Lower leg skin (tissue), 4 donors: ENCODE measurements at regions not wholly inside any gene's neighbourhood (a gene's known extent, or its start where the extent isn't known, plus 50 kb on each side); places are given as distances from the start of the nearest gene placed in this dataset.
A peak's percentile ranks its signal among the peaks of the same experiment; 100 is the strongest.

Experiments
- DNase-seq, 2 donors: peaks; one replicate each; pipeline ENCODE4 v3.0.0-alpha.2; 2019; ENCODE audit warnings: low spot score in 2 of 2
- H3K4me3 ChIP-seq: fragments of 200-600 bp; sonication (generic); 2 replicates; pipeline ENCODE4 v1.5.1; 2017; ENCODE audit warnings: mild to moderate bottlenecking, low read depth; ENCODE audit not compliant: poor library complexity, severe bottlenecking
- CTCF ChIP-seq, 3 donors: fragments of 450-650 bp; IDR thresholded peaks; one replicate each; pipeline ENCODE4 v1.5.1; 2016; ENCODE audit warnings: antibody characterized with exemption in 3 of 3, mild to moderate bottlenecking in 3 of 3, moderate library complexity in 2 of 3
- POLR2A ChIP-seq, 2 donors: fragments of 450-650 bp; IDR thresholded peaks; one replicate each; pipeline ENCODE4 v1.6.1; 2016 to 2017; ENCODE audit warnings: antibody characterized with exemption in 2 of 2, mild to moderate bottlenecking in 1 of 2, moderate library complexity in 1 of 2
- WGBS, 2 donors: methylation state at CpG; one replicate each; pipeline ENCODE4 v1.1.5; 2018; 5-methylcytosine and 5-hydroxymethylcytosine counted together
- intact Hi-C: fragments of 100-400 bp; cut with DNase I; formaldehyde crosslinking; loops from one replicate; pipeline ENCODE4 v1.15.0; 2023; ENCODE audit warnings: low total_unique reads

DNA sequence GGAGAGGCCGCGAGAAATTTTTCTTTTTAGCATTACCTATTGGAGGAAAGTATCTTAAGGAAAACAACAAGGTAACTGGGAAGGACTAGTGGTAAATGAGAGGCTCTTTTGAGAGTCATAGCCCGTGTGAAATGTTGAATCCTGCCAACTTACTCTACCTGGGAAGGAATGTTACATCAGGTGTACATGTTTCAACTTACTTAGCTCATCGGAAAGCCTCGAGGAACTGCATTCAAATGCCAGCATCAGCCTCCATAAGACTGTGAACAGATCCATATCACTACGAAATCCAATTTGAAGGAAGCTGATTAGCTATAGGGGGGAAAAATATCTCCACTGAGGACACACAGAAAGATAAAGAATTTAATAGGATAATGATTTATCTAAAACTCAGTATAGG lies 72.3 kb upstream of the PDZRN3 start:
- TF ChIP-seq POLR2A (IDR thresholded peaks at IDR 0.05) (no peak), CTCF (IDR thresholded peaks at IDR 0.05) (no peak)
- intact Hi-C loops, result no loop called here
- no peak for DNase-seq
- H3K4me3 ChIP-seq, result no peak overlapping the region
- WGBS, 2 donors, result 48 to 50% methylated on average over 6 of the region's 6 CpGs

DNA sequence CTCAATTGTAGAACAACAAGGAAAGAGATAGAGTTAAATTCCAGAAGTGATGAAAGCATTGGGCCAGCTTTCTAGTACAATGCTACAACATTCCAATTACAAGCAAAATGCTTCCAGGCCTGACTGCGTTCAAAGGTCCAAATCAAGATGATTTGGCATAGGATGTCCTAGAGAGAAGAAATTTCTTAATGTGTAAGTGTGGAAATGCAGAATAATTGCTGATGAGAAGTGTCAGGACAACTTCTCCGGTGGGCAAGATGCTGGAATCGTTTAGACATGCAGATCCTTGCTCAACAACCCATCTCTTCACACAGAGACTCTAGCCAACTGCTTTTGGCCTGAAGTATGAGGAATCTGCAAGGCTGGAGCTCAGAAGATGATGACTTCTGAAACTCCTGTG lies 71.1 kb upstream of the PDZRN3 start:
- no peak for TF ChIP-seq CTCF (IDR thresholded peaks at IDR 0.05)
- TF ChIP-seq POLR2A (IDR thresholded peaks at IDR 0.05), result no peak
- H3K4me3 ChIP-seq, result no peak overlapping the region
- 40 to 51% methylated on average over 3 of the region's 3 CpGs for WGBS, 2 donors
- peak in 1 of 2 donors; percentile 27 for DNase-seq
- intact Hi-C loops, result no loop called here

DNA sequence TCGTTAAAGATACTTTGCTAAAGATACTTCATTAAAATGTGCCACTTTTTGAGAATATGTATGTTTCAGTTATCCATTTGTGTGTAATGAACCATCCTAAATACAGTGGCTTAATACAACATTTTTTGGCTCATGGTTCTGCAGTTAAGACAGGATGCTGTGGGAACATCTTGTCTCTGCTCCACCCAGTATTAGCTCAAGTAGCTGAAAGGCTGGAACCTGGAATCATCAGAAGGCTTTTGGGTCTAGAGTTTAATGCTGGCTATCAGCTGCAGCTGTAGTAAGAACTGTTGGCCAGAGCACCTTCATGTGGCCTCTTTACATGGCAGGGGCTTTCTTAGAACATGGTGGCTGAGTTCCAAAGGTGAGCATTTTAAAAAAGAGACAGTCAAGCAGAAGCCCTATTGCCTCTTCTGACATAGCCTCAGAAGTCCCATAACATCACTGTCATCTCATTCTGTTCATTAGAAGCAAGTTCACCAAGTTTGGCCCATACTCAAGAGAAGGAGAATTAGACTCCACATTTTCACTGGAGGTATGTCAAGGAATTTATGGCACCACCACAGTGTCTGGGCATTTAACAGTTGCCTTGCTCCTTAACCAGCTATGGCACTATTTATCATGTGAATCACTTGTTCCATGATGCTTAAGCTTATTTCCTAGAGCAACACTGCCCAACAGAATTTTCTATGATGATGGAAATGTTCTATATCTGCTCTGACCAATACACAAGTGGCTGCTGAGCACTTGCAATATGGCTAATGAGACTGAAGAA lies 70.4 kb upstream of the PDZRN3 start:
- TF ChIP-seq POLR2A (IDR thresholded peaks at IDR 0.05), result no peak
- TF ChIP-seq CTCF (IDR thresholded peaks at IDR 0.05), result no peak
- WGBS, 2 donors, result 86 to 97% methylated on average over 1 of the region's 1 CpG
- H3K4me3 ChIP-seq, result no peak overlapping the region
- no peak for DNase-seq
- intact Hi-C loops, result no loop called here

DNA sequence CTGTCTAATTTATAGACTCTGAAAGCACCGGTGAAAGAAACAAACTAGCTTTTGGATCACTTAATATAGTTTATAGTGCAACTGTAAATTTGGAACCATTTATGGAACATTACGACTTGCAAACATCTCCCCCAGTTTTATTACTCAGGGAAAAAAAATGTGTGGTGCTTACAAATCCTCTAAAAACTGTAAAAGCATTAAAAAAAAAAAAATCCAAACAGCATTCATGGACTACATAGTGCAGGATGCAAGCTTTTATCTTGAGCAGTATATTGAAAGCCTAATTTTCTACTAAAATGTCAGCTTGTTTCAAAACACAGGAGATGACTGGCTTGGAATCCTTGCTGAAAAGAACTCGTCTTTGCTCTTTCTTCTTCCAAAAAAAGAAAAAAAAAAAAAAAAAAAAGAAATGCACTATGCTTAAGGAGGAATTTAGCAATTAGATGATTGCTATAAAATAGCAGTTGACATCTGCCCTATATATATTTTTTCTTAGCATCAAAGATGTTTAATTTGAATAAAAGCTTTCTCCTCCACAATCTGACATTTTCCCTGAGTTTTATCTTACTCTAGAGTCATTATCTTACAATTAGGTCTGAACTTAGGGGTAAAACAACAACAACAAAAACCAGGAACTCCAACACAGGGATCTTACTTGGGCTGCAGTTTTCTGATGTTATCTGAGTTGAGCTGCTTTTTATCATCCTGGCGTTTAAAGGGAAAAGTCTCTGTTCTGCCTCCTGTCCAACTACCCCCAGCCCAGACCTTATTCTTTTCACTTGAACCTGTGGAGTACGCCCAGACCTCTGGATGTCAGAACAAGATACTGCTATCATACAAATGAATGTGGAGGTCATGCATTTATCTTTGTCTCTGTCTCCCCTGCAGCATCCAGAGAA lies 62.6 kb upstream of the PDZRN3 start:
- intact Hi-C loops, result no loop called here
- no peak overlapping the region for H3K4me3 ChIP-seq
- 50 to 54% methylated on average over 5 of the region's 5 CpGs for WGBS, 2 donors
- DNase-seq, result no peak
- TF ChIP-seq CTCF (IDR thresholded peaks at IDR 0.05) (no peak), POLR2A (IDR thresholded peaks at IDR 0.05) (no peak)

GRCh38 chr3:73685061-73685460 lies 60.3 kb upstream of the PDZRN3 start:
- no peak for TF ChIP-seq POLR2A (IDR thresholded peaks at IDR 0.05)
- no peak for TF ChIP-seq CTCF (IDR thresholded peaks at IDR 0.05)
- intact Hi-C loops, result no loop called here
- no peak overlapping the region for H3K4me3 ChIP-seq
- WGBS, 2 donors, result 53 to 67% methylated on average over 4 of the region's 4 CpGs
- no peak for DNase-seq
